ENCODE measurements at regions not wholly inside any gene's neighbourhood (a gene's known extent, or its start where the extent isn't known, plus 50 kb on each side); places are given as distances from the start of the nearest gene placed in this dataset.

GRCh38 chr2:120472031-120472430, 126.1 kb downstream of the INHBB start:
- peaks cover 49 to 89% (median 81%) of the 10 kb centered on the region in 4 experiments for H3K27me3 ChIP-seq (replicated peaks in 1 of 4; ENCODE audit: control insufficient read depth in 3 of 4, extremely low read depth in 1 of 4, insufficient read depth in 3 of 4, low read length in 3 of 4)
- CTCF ChIA-PET (ENCODE audit: partially characterized antibody): interaction anchor here (0.7 to 1.5 kb wide), 3 partner anchors 11 to 49 kb away, joined by 3 to 7 read pairs (median 3); no protein-coding TSS in a partner anchor
- WGBS, 2 experiments (ENCODE audit: extremely low coverage in 1 of 2, insufficient coverage in 1 of 2, insufficient read length in 1 of 2, insufficient replicate concordance in 2 of 2, low coverage in 1 of 2, low lambda C conversion rate in 2 of 2, missing lambda C conversion rate in 1 of 2): 34% methylated on average over 2 of the region's 2 CpGs; no CpG with 5 or more reads in 1 of the 2 experiments
- TF ChIP-seq RAD21 (IDR thresholded peaks at IDR 0.05 in 1 of 2, conservative IDR thresholded peaks at IDR 0.05 in 1 of 2; ENCODE audit: low read depth in 2 of 2, low read length in 2 of 2) (no peak), CHD2 (IDR thresholded peaks at IDR 0.05; ENCODE audit: low read length) (no peak), ATF3 (IDR thresholded peaks at IDR 0.05; ENCODE audit: insufficient read depth, low read depth, low read length) (no peak), BRCA1 (IDR thresholded peaks at IDR 0.05; ENCODE audit: low read depth, low read length) (no peak), SP4 (IDR thresholded peaks at IDR 0.05; ENCODE audit: low read length) (no peak), FOSL1 (IDR thresholded peaks at IDR 0.05; ENCODE audit: insufficient read depth, low read depth, low read length) (no peak), CEBPB (IDR thresholded peaks at IDR 0.05; ENCODE audit: low read depth, low read length) (no peak), TEAD4 (IDR thresholded peaks at IDR 0.05; ENCODE audit: low read depth, low read length) (no peak), KDM4A (IDR thresholded peaks at IDR 0.05; ENCODE audit: low read depth, low read length, severe bottlenecking) (no peak), KDM1A (IDR thresholded peaks at IDR 0.05; ENCODE audit: borderline replicate concordance, low read length) (no peak), CREB1 (IDR thresholded peaks at IDR 0.05) (no peak), ATF2 (IDR thresholded peaks at IDR 0.05; ENCODE audit: low read length) (no peak), RFX5 (IDR thresholded peaks at IDR 0.05; ENCODE audit: borderline replicate concordance, low read depth, low read length) (no peak)

More at GRCh38 chr2:120472031-120472430, 126.1 kb downstream of the INHBB start:
- H4K91ac ChIP-seq (replicated peaks; ENCODE audit: insufficient read length, low read length): no peak overlapping the region
- H2AK5ac ChIP-seq (ENCODE audit: low read depth, low read length): no peak overlapping the region
- no peak overlapping the region for H3K9ac ChIP-seq (replicated peaks in 1 of 4; ENCODE audit: extremely low read depth in 1 of 4, low read depth in 3 of 4, low read length in 3 of 4)
- H2BK5ac ChIP-seq (ENCODE audit: low read depth, low read length): no peak overlapping the region
- H3K79me1 ChIP-seq (ENCODE audit: low read depth, low read length): no peaks in the 10 kb centered on the region
- no peak overlapping the region for H3K4me2 ChIP-seq (ENCODE audit: insufficient read depth in 1 of 2, low read depth in 2 of 2, low read length in 2 of 2)
- FAIRE-seq: no peak
- peaks cover 0 to under 1% (median 0%) of the 10 kb centered on the region in 4 experiments; a peak in 1 of 7 replicates for H3K4me1 ChIP-seq (replicated peaks in 1 of 4; ENCODE audit: control insufficient read depth in 3 of 4, insufficient read depth in 4 of 4, low read length in 3 of 4)
- H3K9me3 ChIP-seq (ENCODE audit: insufficient read depth in 2 of 2, low read depth in 1 of 2, low read length in 1 of 2): 0 out of 4 replicates have a peak, but pooled peaks cover 0 to 7% of the 10 kb centered on the region in 2 experiments
- peaks cover 0 to 17% of the 10 kb centered on the region in 2 experiments for H4K20me1 ChIP-seq (replicated peaks in 1 of 2; ENCODE audit: control insufficient read depth in 1 of 2, insufficient read depth in 2 of 2, low read length in 2 of 2)
- no peak overlapping the region for H3K56ac ChIP-seq (replicated peaks; ENCODE audit: insufficient read length, low read depth, low read length)
- no peak overlapping the region for H2BK20ac ChIP-seq (ENCODE audit: low read length)
- H2AFZ ChIP-seq (ENCODE audit: low read length): no peak overlapping the region
- H3K23me2 ChIP-seq (ENCODE audit: low read depth, low read length): no peaks in the 10 kb centered on the region
- H2BK12ac ChIP-seq (ENCODE audit: low read depth, low read length): no peak overlapping the region
- no peak for DNase-seq (ENCODE audit: low read depth in 1 of 2, low spot score in 2 of 2)
- H3K36me3 ChIP-seq (ENCODE audit: control insufficient read depth in 2 of 4, insufficient read depth in 4 of 4, low read length in 3 of 4): no peaks in the 10 kb centered on the region
- H3K4me3 ChIP-seq (ENCODE audit: extremely low read depth in 1 of 4, insufficient read depth in 2 of 4, low read depth in 3 of 4, low read length in 4 of 4): no peak overlapping the region
- H3K14ac ChIP-seq (ENCODE audit: insufficient read length): no peak overlapping the region
- H3K79me2 ChIP-seq (ENCODE audit: control insufficient read depth in 1 of 2, insufficient read depth in 2 of 2, low read length in 2 of 2): no peaks in the 10 kb centered on the region
- H3K18ac ChIP-seq (ENCODE audit: extremely low read depth, low read length): no peak overlapping the region
- no peak overlapping the region for H4K5ac ChIP-seq (ENCODE audit: insufficient read length, low read depth, low read length)
- H3K27ac ChIP-seq (ENCODE audit: low read depth, low read length): no peak overlapping the region
- no peak overlapping the region for H4K8ac ChIP-seq (ENCODE audit: extremely low read depth, insufficient read depth, low read length)
- POLR2A ChIA-PET (ENCODE audit: partially characterized antibody): no interaction called here
- H2BK120ac ChIP-seq (replicated peaks; ENCODE audit: low read depth, low read length): no peak overlapping the region
- H2BK15ac ChIP-seq (ENCODE audit: low read length): no peak overlapping the region
- no peak overlapping the region for H3K4ac ChIP-seq (replicated peaks; ENCODE audit: insufficient read length, low read depth, low read length)
- no peak overlapping the region for H3K23ac ChIP-seq (ENCODE audit: insufficient read length)
